GM12892 (cell line): ENCODE measurements at regions not wholly inside any gene's neighbourhood (a gene's known extent, or its start where the extent isn't known, plus 50 kb on each side); places are given as distances from the start of the nearest gene placed in this dataset.

Experiments
- DNase-seq: peaks from one replicate; pipeline ENCODE4 v3.0.0; 2011; ENCODE audit not compliant: insufficient read length
- FAIRE-seq: peaks from 2 replicates; lab custom pipeline; 2011; peaks lifted over from hg19 to GRCh38; lab: Jason Lieb, UNC
- POLR2A ChIP-seq: IDR thresholded peaks from 2 replicates; pipeline ENCODE4 v1.6.1; 2011; ENCODE audit warnings: low read depth, low read length, control low read depth
- POLR2AphosphoS5 ChIP-seq: IDR thresholded peaks from 2 replicates; pipeline ENCODE4 v1.6.1; 2011; ENCODE audit warnings: low read depth, low read length, control low read depth
- TAF1 ChIP-seq: IDR thresholded peaks from 2 replicates; pipeline ENCODE4 v1.6.1; 2011; ENCODE audit warnings: low read depth, mild to moderate bottlenecking, control low read depth, low read length, borderline replicate concordance

GRCh38 chr16:51034481-51035109 is 116.5 kb downstream of the SALL1 start:
- TF ChIP-seq POLR2A (no peak), TAF1 (no peak), POLR2AphosphoS5 (no peak)
- no peak for FAIRE-seq

GRCh38 chr16:51031598-51031997 is 119.5 kb downstream of the SALL1 start:
- FAIRE-seq = no peak
- no peak for DNase-seq
- TF ChIP-seq TAF1 = no peak
- no peak for TF ChIP-seq POLR2AphosphoS5
- TF ChIP-seq POLR2A = no peak

More at GRCh38 chr16:51034481-51035109, 116.5 kb downstream of the SALL1 start:
- DNase-seq = no peak

GRCh38 chr16:51030516-51030915 is 120.6 kb downstream of the SALL1 start:
- TF ChIP-seq TAF1 (no peak), POLR2A (no peak), POLR2AphosphoS5 (no peak)
- FAIRE-seq (no peak), DNase-seq (no peak)

GRCh38 chr16:51025588-51026290 is 125.3 kb downstream of the SALL1 start:
- no peak for FAIRE-seq
- no peak for DNase-seq
- TF ChIP-seq POLR2A (no peak), TAF1 (no peak), POLR2AphosphoS5 (no peak)

GRCh38 chr16:51024703-51025102 is 126.4 kb downstream of the SALL1 start:
- no peak for DNase-seq
- no peak for TF ChIP-seq POLR2AphosphoS5
- TF ChIP-seq TAF1 = no peak
- no peak for TF ChIP-seq POLR2A
- FAIRE-seq = no peak

GRCh38 chr16:51022955-51023354 is 128.1 kb downstream of the SALL1 start:
- no peak for TF ChIP-seq POLR2AphosphoS5
- TF ChIP-seq POLR2A = no peak
- DNase-seq (no peak), FAIRE-seq (no peak)

GRCh38 chr16:51019617-51020016 is 131.5 kb downstream of the SALL1 start:
- TF ChIP-seq TAF1 (no peak), POLR2AphosphoS5 (no peak), POLR2A (no peak)
- DNase-seq = no peak
- no peak for FAIRE-seq

GRCh38 chr16:51017969-51018368 is 133.1 kb downstream of the SALL1 start:
- DNase-seq (no peak), FAIRE-seq (no peak)
- TF ChIP-seq TAF1 = no peak
- TF ChIP-seq POLR2A = no peak
- no peak for TF ChIP-seq POLR2AphosphoS5

- no peak for FAIRE-seq
- TF ChIP-seq TAF1 (no peak), POLR2AphosphoS5 (no peak), POLR2A (no peak)
- no peak for DNase-seq
Measured at GRCh38 chr16:51012396-51012795, 138.7 kb downstream of the SALL1 start.

GRCh38 chr16:51010817-51011216 is 140.3 kb downstream of the SALL1 start:
- TF ChIP-seq TAF1 = no peak
- DNase-seq = no peak
- FAIRE-seq = no peak

GRCh38 chr16:51009813-51010212 is 141.3 kb downstream of the SALL1 start:
- TF ChIP-seq POLR2AphosphoS5 (no peak), POLR2A (no peak), TAF1 (no peak)
- DNase-seq (no peak), FAIRE-seq (no peak)

GRCh38 chr16:51009359-51009758 is 141.7 kb downstream of the SALL1 start:
- DNase-seq (no peak), FAIRE-seq (no peak)
- TF ChIP-seq TAF1 (no peak), POLR2AphosphoS5 (no peak), POLR2A (no peak)
